K562 (cell line): ENCODE measurements at regions not wholly inside any gene's neighbourhood (a gene's known extent, or its start where the extent isn't known, plus 50 kb on each side); places are given as distances from the start of the nearest gene placed in this dataset.

Experiments
- ATAC-seq: fragments of 200-7000 bp; cut with Tn5 transposase; 3 replicates; pipeline ENCODE4 v1.9.1; 2020; ENCODE audit warnings: moderate library complexity
- BruUV-seq: library from RNA; stranded (reverse); fragments of 400-500 nt; replicated peaks from 2 replicates; lab custom pipeline; 2021; lab: Mats Ljungman, UMichigan
- CTCF ChIA-PET: fragments of 300-600 bp; formaldehyde crosslinking; extraction: SDS; loops from one replicate; lab custom pipeline; 2021; ENCODE audit warnings: low intra/inter-chr PET ratio; lab: Yijun Ruan, JAX
- POLR2A ChIA-PET: fragments of 300-600, 350-650 bp; sonication (Branson Sonifier 250); formaldehyde crosslinking; extraction: SDS; loops from one replicate; lab custom pipeline; 2021; ENCODE audit warnings: antibody characterized with exemption, inconsistent platforms; lab: Yijun Ruan, JAX
- DNase-seq, 4 experiments: peaks; one replicate each; pipeline versions ENCODE4 v3.0.0 to v3.0.0-alpha.2; 2011 to 2018; ENCODE audit warnings: low spot score in 3 of 4, mixed read lengths in 3 of 4; ENCODE audit errors: extremely low read depth in 1 of 4
- FAIRE-seq: peaks from 2 replicates; lab custom pipeline; 2011; peaks lifted over from hg19 to GRCh38; lab: Jason Lieb, UNC
- H2AFZ ChIP-seq: 2 replicates; pipeline ENCODE4 v1.6.0; 2011; ENCODE audit warnings: low read depth, low read length, control low read depth, inconsistent platforms
- H3K27ac ChIP-seq: fragments of 200-600 bp; 3 replicates; pipeline ENCODE4 v1.8.0; 2011; ENCODE audit warnings: low read depth, mild to moderate bottlenecking, control low read depth, inconsistent platforms, low read length, moderate library complexity, mixed read lengths; ENCODE audit errors: extremely low read depth
- H3K27me3 ChIP-seq, 2 experiments: fragments of 300-600 bp in 1 of 2; 2 replicates in 1 of 2; 3 replicates in 1 of 2; pipeline versions ENCODE4 v1.6.0 to v1.8.0; 2011; ENCODE audit warnings: inconsistent platforms in 2 of 2, low read length in 2 of 2, mild to moderate bottlenecking in 1 of 2, mixed read lengths in 1 of 2, moderate library complexity in 1 of 2; ENCODE audit not compliant: control insufficient read depth in 2 of 2, insufficient read depth in 2 of 2
- H3K36me3 ChIP-seq: fragments of 300-600 bp; 3 replicates; pipeline ENCODE4 v1.8.0; 2011; ENCODE audit warnings: mild to moderate bottlenecking, low read length, inconsistent platforms; ENCODE audit not compliant: control insufficient read depth, insufficient read depth
- H3K4me1 ChIP-seq, 2 experiments: fragments of 200-600 bp in 1 of 2; replicated peaks in 1 of 2; 2 replicates in 1 of 2; 3 replicates in 1 of 2; pipeline versions ENCODE4 v1.5.1 to v1.8.0; 2011; ENCODE audit warnings: inconsistent platforms in 2 of 2, low read length in 2 of 2, mild to moderate bottlenecking in 1 of 2, mixed read lengths in 1 of 2, moderate library complexity in 1 of 2; ENCODE audit not compliant: control insufficient read depth in 2 of 2, insufficient read depth in 2 of 2
- H3K4me2 ChIP-seq: 2 replicates; pipeline ENCODE4 v1.6.1; 2011; ENCODE audit warnings: low read length, control low read depth, inconsistent platforms, mixed read lengths; ENCODE audit not compliant: insufficient read depth
- H3K4me3 ChIP-seq: fragments of 200-600 bp; sonication (generic), shearing (Covaris generic); 2 replicates; pipeline ENCODE4 v1.5.1; 2016; ENCODE audit warnings: control low read depth, inconsistent platforms
- H3K79me2 ChIP-seq: fragments of 200-600 bp; 3 replicates; pipeline ENCODE4 v1.8.0; 2011; ENCODE audit warnings: low read length, inconsistent platforms; ENCODE audit not compliant: control insufficient read depth, insufficient read depth
- H3K9ac ChIP-seq, 2 experiments: 2 replicates each; pipeline versions ENCODE4 v1.6.0 to v1.6.1; 2011; ENCODE audit warnings: low read depth in 2 of 2, low read length in 2 of 2, control low read depth in 1 of 2, inconsistent platforms in 1 of 2, mild to moderate bottlenecking in 1 of 2, mixed read lengths in 1 of 2; ENCODE audit not compliant: insufficient read depth in 1 of 2
- H3K9me1 ChIP-seq: one replicate; pipeline ENCODE4 v1.6.0; 2011; ENCODE audit warnings: inconsistent platforms, mild to moderate bottlenecking, low read length, moderate library complexity; ENCODE audit not compliant: control insufficient read depth, insufficient read depth
- H3K9me3 ChIP-seq: replicated peaks from 2 replicates; pipeline ENCODE4 v1.5.1; 2011; ENCODE audit warnings: low read depth, low read length, inconsistent platforms; ENCODE audit not compliant: control insufficient read depth, insufficient read depth
- H4K20me1 ChIP-seq: replicated peaks from 2 replicates; pipeline ENCODE4 v1.6.1; 2011; ENCODE audit warnings: low read length, inconsistent platforms, mixed read lengths; ENCODE audit not compliant: control insufficient read depth, insufficient read depth
- FOSL1 ChIP-seq: fragments of 200-800 bp; sonication (Bioruptor generic); conservative IDR thresholded peaks from 2 replicates; pipeline ENCODE4 v1.6.1; 2016; ENCODE audit warnings: missing genetic modification characterization, missing compliant biosample characterization
- HDAC6 ChIP-seq: IDR thresholded peaks from 2 replicates; pipeline ENCODE4 v1.6.1; 2012; ENCODE audit warnings: low read depth, mild to moderate bottlenecking, control low read depth, inconsistent platforms, low read length, moderate library complexity
- MBD1 ChIP-seq: fragments of 250-450 bp; sonication (Bioruptor Pico); IDR thresholded peaks from 2 replicates; pipeline ENCODE4 v1.8.0; 2022; ENCODE audit warnings: inconsistent platforms
- NR1H2 ChIP-seq: sonication (generic); formaldehyde crosslinking; IDR thresholded peaks from 2 replicates; pipeline ENCODE4 v1.4.0; 2020; ENCODE audit warnings: mild to moderate bottlenecking, missing genetic modification reagents
- OTX1 ChIP-seq: fragments of 450-650 bp; formaldehyde crosslinking; IDR thresholded peaks from 2 replicates; pipeline ENCODE4 v1.4.0; 2022; ENCODE audit warnings: mild to moderate bottlenecking
- PML ChIP-seq: IDR thresholded peaks from 2 replicates; pipeline ENCODE4 v1.6.1; 2012; ENCODE audit warnings: low read length, inconsistent platforms
- ZSCAN32 ChIP-seq: fragments of 450-650 bp; formaldehyde crosslinking; IDR thresholded peaks from 2 replicates; pipeline ENCODE4 v1.4.0; 2020; ENCODE audit warnings: mild to moderate bottlenecking, moderate library complexity
- whole genome bisulfite sequencing: fragments of 100-300 bp; shearing (Covaris generic); methylation state at CpG from one replicate; pipeline ENCODE4 v1.1.6; 2016; ENCODE audit warnings: low coverage, mixed read lengths; ENCODE audit not compliant: insufficient coverage; ENCODE audit errors: missing lambda C conversion rate; 5-methylcytosine and 5-hydroxymethylcytosine counted together
- in situ Hi-C: fragments of 300-500 bp; cut with MboI; formaldehyde crosslinking; loops from 4 replicates; pipeline ENCODE4 v1.15.0; 2018; ENCODE audit warnings: inconsistent platforms, mixed read lengths
- intact Hi-C: fragments of 100-400 bp; cut with micrococcal nuclease; formaldehyde crosslinking; loops from 2 replicates; pipeline ENCODE4 v1.14.2; 2022
- TF ChIP-seq, protein P1 (sequence below): fragments of 450-650 bp; IDR thresholded peaks from 2 replicates; pipeline ENCODE4 v1.6.1; 2016; ENCODE audit warnings: mild to moderate bottlenecking, moderate library complexity

GRCh38 chr10:30154561-30154960 lies 95.2 kb upstream of the JCAD start:
- no TSS peak for BruUV-seq
- Histone ChIP-seq H3K36me3 (no peaks in the 10 kb centered on the region), H3K79me2 (no peaks in the 10 kb centered on the region), H4K20me1 (no peaks in the 10 kb centered on the region), H3K27ac (no peak overlapping the region), H3K9ac (no peak overlapping the region), H2AFZ (no peak overlapping the region), H3K27me3 (no peaks in the 10 kb centered on the region), H3K4me1 (peaks cover 3 to 13% of the 10 kb centered on the region in 2 experiments; a peak in 4 of 5 replicates), H3K9me3 (no peaks in the 10 kb centered on the region; the same call in 1 of the 2 replicates), H3K4me3 (no peak overlapping the region), H3K9me1 (no peaks in the 10 kb centered on the region), H3K4me2 (no peak overlapping the region)
- TF ChIP-seq OTX1 (CRISPR knock-in tag): no peak
- no peak for TF ChIP-seq FOSL1
- no peak for TF ChIP-seq MBD1 (CRISPR knock-in tag)
- no peak for TF ChIP-seq ZSCAN32 (CRISPR knock-in tag)
- TF ChIP-seq, protein P1, sequence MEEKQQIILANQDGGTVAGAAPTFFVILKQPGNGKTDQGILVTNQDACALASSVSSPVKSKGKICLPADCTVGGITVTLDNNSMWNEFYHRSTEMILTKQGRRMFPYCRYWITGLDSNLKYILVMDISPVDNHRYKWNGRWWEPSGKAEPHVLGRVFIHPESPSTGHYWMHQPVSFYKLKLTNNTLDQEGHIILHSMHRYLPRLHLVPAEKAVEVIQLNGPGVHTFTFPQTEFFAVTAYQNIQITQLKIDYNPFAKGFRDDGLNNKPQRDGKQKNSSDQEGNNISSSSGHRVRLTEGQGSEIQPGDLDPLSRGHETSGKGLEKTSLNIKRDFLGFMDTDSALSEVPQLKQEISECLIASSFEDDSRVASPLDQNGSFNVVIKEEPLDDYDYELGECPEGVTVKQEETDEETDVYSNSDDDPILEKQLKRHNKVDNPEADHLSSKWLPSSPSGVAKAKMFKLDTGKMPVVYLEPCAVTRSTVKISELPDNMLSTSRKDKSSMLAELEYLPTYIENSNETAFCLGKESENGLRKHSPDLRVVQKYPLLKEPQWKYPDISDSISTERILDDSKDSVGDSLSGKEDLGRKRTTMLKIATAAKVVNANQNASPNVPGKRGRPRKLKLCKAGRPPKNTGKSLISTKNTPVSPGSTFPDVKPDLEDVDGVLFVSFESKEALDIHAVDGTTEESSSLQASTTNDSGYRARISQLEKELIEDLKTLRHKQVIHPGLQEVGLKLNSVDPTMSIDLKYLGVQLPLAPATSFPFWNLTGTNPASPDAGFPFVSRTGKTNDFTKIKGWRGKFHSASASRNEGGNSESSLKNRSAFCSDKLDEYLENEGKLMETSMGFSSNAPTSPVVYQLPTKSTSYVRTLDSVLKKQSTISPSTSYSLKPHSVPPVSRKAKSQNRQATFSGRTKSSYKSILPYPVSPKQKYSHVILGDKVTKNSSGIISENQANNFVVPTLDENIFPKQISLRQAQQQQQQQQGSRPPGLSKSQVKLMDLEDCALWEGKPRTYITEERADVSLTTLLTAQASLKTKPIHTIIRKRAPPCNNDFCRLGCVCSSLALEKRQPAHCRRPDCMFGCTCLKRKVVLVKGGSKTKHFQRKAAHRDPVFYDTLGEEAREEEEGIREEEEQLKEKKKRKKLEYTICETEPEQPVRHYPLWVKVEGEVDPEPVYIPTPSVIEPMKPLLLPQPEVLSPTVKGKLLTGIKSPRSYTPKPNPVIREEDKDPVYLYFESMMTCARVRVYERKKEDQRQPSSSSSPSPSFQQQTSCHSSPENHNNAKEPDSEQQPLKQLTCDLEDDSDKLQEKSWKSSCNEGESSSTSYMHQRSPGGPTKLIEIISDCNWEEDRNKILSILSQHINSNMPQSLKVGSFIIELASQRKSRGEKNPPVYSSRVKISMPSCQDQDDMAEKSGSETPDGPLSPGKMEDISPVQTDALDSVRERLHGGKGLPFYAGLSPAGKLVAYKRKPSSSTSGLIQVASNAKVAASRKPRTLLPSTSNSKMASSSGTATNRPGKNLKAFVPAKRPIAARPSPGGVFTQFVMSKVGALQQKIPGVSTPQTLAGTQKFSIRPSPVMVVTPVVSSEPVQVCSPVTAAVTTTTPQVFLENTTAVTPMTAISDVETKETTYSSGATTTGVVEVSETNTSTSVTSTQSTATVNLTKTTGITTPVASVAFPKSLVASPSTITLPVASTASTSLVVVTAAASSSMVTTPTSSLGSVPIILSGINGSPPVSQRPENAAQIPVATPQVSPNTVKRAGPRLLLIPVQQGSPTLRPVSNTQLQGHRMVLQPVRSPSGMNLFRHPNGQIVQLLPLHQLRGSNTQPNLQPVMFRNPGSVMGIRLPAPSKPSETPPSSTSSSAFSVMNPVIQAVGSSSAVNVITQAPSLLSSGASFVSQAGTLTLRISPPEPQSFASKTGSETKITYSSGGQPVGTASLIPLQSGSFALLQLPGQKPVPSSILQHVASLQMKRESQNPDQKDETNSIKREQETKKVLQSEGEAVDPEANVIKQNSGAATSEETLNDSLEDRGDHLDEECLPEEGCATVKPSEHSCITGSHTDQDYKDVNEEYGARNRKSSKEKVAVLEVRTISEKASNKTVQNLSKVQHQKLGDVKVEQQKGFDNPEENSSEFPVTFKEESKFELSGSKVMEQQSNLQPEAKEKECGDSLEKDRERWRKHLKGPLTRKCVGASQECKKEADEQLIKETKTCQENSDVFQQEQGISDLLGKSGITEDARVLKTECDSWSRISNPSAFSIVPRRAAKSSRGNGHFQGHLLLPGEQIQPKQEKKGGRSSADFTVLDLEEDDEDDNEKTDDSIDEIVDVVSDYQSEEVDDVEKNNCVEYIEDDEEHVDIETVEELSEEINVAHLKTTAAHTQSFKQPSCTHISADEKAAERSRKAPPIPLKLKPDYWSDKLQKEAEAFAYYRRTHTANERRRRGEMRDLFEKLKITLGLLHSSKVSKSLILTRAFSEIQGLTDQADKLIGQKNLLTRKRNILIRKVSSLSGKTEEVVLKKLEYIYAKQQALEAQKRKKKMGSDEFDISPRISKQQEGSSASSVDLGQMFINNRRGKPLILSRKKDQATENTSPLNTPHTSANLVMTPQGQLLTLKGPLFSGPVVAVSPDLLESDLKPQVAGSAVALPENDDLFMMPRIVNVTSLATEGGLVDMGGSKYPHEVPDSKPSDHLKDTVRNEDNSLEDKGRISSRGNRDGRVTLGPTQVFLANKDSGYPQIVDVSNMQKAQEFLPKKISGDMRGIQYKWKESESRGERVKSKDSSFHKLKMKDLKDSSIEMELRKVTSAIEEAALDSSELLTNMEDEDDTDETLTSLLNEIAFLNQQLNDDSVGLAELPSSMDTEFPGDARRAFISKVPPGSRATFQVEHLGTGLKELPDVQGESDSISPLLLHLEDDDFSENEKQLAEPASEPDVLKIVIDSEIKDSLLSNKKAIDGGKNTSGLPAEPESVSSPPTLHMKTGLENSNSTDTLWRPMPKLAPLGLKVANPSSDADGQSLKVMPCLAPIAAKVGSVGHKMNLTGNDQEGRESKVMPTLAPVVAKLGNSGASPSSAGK: no peak
- TF ChIP-seq NR1H2 (CRISPR knock-in tag): no peak
- no peak for TF ChIP-seq PML
- no peak for TF ChIP-seq HDAC6
- FAIRE-seq (no peak), ATAC-seq (no peak), DNase-seq (no peak)
- WGBS: 63% methylated on average over 1 of the region's 1 CpG
- CTCF ChIA-PET: no interaction called here
- intact Hi-C loops (no loop called here), in situ Hi-C loops (no loop called here)
- POLR2A ChIA-PET: no interaction called here
